ENCODE measurements at regions not wholly inside any gene's neighbourhood (a gene's known extent, or its start where the extent isn't known, plus 50 kb on each side); places are given as distances from the start of the nearest gene placed in this dataset.

GRCh38 chr5:167665841-167666375 lies 625.5 kb upstream of the WWC1 start:
- no peaks in the 10 kb centered on the region for H3K9me3 Mint-ChIP-seq (ENCODE audit: unreplicated experiment)
- H3K4me3 Mint-ChIP-seq (ENCODE audit: unreplicated experiment) = no peak overlapping the region
- intact Hi-C loops (cut with micrococcal nuclease) = no loop called here
- no peak for DNase-seq (ENCODE audit: unreplicated experiment)
- H3K36me3 Mint-ChIP-seq (ENCODE audit: insufficient read depth, unreplicated experiment) = no peaks in the 10 kb centered on the region
- CTCF ChIA-PET = no interaction called here
- POLR2A ChIA-PET = interaction anchor here (0.6 to 1.2 kb wide), 3 partner anchors 12 to 33 kb away, joined by 3 to 5 read pairs (median 3); no protein-coding TSS in a partner anchor
- peaks cover 14% of the 10 kb centered on the region for H3K4me1 Mint-ChIP-seq (ENCODE audit: insufficient read depth, unreplicated experiment)
- no peaks in the 10 kb centered on the region for H3K27me3 Mint-ChIP-seq (ENCODE audit: insufficient read depth, unreplicated experiment)
- TF ChIP-seq CTCF (IDR thresholded peaks at IDR 0.05; ENCODE audit: unreplicated experiment) = no peak
- BruUV-seq (replicated peaks) = no TSS peak
- H3K27ac Mint-ChIP-seq (ENCODE audit: low read depth, unreplicated experiment) = no peak overlapping the region

- CTCF ChIA-PET = interaction anchor here (0.6 to 0.7 kb wide), 2 partner anchors 14 to 19 kb away, joined by 3 to 4 read pairs; no protein-coding TSS in a partner anchor
- H3K4me3 Mint-ChIP-seq (ENCODE audit: unreplicated experiment) = no peak overlapping the region
- no peaks in the 10 kb centered on the region for H3K27me3 Mint-ChIP-seq (ENCODE audit: insufficient read depth, unreplicated experiment)
- POLR2A ChIA-PET = interaction anchor here (0.6 to 0.7 kb wide), 2 partner anchors 17 to 975 kb away, joined by 3 read pairs; no protein-coding TSS in a partner anchor
- H3K36me3 Mint-ChIP-seq (ENCODE audit: insufficient read depth, unreplicated experiment) = no peaks in the 10 kb centered on the region
- intact Hi-C loops (cut with micrococcal nuclease) = no loop called here
- no peak for TF ChIP-seq CTCF (IDR thresholded peaks at IDR 0.05; ENCODE audit: unreplicated experiment)
- no peak for DNase-seq (ENCODE audit: unreplicated experiment)
- no peaks in the 10 kb centered on the region for H3K9me3 Mint-ChIP-seq (ENCODE audit: unreplicated experiment)
- no TSS peak for BruUV-seq (replicated peaks)
- H3K27ac Mint-ChIP-seq (ENCODE audit: low read depth, unreplicated experiment) = no peak overlapping the region
- no peaks in the 10 kb centered on the region for H3K4me1 Mint-ChIP-seq (ENCODE audit: insufficient read depth, unreplicated experiment)
These were observed 620.3 kb upstream of the WWC1 start for GRCh38 chr5:167671176-167671575.

GRCh38 chr5:167673942-167674341 lies 617.5 kb upstream of the WWC1 start:
- Mint-ChIP-seq H3K27me3 (ENCODE audit: insufficient read depth, unreplicated experiment) (no peaks in the 10 kb centered on the region), H3K4me1 (ENCODE audit: insufficient read depth, unreplicated experiment) (no peaks in the 10 kb centered on the region), H3K27ac (ENCODE audit: low read depth, unreplicated experiment) (no peak overlapping the region), H3K4me3 (ENCODE audit: unreplicated experiment) (no peak overlapping the region), H3K36me3 (ENCODE audit: insufficient read depth, unreplicated experiment) (no peaks in the 10 kb centered on the region), H3K9me3 (ENCODE audit: unreplicated experiment) (peaks cover 7% of the 10 kb centered on the region)
- BruUV-seq (replicated peaks) = no TSS peak
- CTCF ChIA-PET = interaction anchor here (0.6 to 1.0 kb wide), 2 partner anchors 10 to 48 kb away, joined by 3 read pairs; no protein-coding TSS in a partner anchor
- TF ChIP-seq CTCF (IDR thresholded peaks at IDR 0.05; ENCODE audit: unreplicated experiment) = no peak
- POLR2A ChIA-PET = interaction anchor here (0.6 to 1.0 kb wide), 3 partner anchors 10 to 22 kb away, joined by 3 to 5 read pairs (median 3); no protein-coding TSS in a partner anchor
- intact Hi-C loops (cut with micrococcal nuclease) = no loop called here
- DNase-seq (ENCODE audit: unreplicated experiment) = no peak

GRCh38 chr5:167678481-167678880 lies 613.0 kb upstream of the WWC1 start:
- Mint-ChIP-seq H3K27ac (ENCODE audit: low read depth, unreplicated experiment) (peak overlapping the region; percentile 8), H3K9me3 (ENCODE audit: unreplicated experiment) (peaks cover 7% of the 10 kb centered on the region), H3K27me3 (ENCODE audit: insufficient read depth, unreplicated experiment) (no peaks in the 10 kb centered on the region), H3K4me1 (ENCODE audit: insufficient read depth, unreplicated experiment) (no peaks in the 10 kb centered on the region), H3K36me3 (ENCODE audit: insufficient read depth, unreplicated experiment) (no peaks in the 10 kb centered on the region), H3K4me3 (ENCODE audit: unreplicated experiment) (no peak overlapping the region)
- CTCF ChIA-PET = interaction anchor here (0.9 to 1.2 kb wide), 2 partner anchors 16 to 19 kb away, joined by 3 read pairs; no protein-coding TSS in a partner anchor
- TF ChIP-seq CTCF (IDR thresholded peaks at IDR 0.05; ENCODE audit: unreplicated experiment) = no peak
- POLR2A ChIA-PET = no interaction called here
- intact Hi-C loops (cut with micrococcal nuclease) = no loop called here
- no TSS peak for BruUV-seq (replicated peaks)
- DNase-seq (ENCODE audit: unreplicated experiment) = no peak

Data from MCF 10A (cell line).